HUDEP-2 (cell line): ENCODE measurements at regions not wholly inside any gene's neighbourhood (a gene's known extent, or its start where the extent isn't known, plus 50 kb on each side); places are given as distances from the start of the nearest gene placed in this dataset.
"Not testable (repeated sequence)": the region's sequence is repeated elsewhere in the genome, so short reads cannot be mapped to it uniquely, and the experiment has no call there.

Source experiments
- DNase-seq, 76 experiments: peaks; one replicate each; lab custom pipeline; 2025; ENCODE audit not compliant: unreplicated experiment in 76 of 76; lab: John Stamatoyannopoulos, UW

- no peak for DNase-seq
Measured at GRCh38 chr17:68135141-68135887, 99.8 kb downstream of the KPNA2 start.

DNA sequence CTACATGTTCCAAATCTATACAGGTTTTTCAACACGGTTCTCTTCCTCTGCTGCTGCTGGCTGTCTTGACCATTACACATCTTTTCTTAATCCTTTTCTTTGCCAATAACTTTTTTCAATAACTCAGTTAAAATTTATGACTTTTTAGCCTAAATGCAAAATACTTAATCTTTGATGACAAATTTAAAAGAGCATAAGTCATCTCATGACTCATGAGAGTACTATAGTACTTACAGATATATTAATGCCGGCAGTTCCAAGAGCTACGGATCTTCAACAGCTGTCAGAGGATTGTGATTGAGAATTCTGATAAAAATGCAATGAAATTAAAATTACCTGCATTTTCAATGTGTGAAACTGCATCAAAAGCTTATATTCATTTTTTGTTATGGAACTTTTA, 105.5 kb downstream of the KPNA2 start:
- DNase-seq, result no peak

- DNase-seq, result no peak
Measured at GRCh38 chr17:68142595-68142994, 105.2 kb upstream of the AMZ2 start.

DNA sequence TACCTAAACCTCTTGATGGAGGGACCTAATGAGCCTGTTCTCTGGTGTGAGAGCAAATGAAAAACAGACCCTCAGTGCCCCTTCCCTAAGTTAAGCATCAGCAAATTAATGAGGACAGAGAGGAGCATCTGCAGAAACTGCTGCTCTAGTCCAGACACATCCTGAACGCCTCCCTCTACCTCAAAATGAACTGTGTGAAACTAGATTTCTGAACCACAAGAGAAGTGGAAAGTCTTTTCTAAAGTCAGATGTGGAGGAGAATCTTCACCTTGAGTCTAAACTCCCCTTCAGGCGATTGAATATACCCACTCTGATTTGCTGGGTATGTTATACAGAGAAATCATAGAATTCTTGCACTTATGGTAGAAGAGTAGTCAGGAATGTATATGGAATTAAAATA, 104.4 kb upstream of the AMZ2 start:
- DNase-seq, result no peak

DNA sequence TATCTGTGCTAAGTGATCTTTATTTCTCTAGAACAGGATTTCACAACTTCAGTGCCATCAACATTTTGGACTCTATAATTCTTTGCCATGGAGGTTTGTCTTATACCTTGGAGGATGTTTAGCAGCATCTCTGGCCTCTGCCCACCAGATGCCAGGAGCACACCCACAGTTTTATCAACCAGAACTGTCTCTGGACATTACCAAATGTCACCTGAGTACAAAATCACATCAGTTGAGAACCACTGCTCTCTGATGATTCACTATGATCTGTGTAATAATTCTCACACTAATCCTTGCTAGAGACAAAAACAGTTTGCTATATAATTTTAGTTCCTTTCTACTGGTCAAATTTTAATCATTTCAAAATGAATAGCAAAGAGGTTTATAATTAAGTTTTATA, 102.8 kb upstream of the AMZ2 start:
- no peak for DNase-seq

GRCh38 chr17:68148936-68149335, 98.9 kb upstream of the AMZ2 start:
- DNase-seq, result no peak

DNA sequence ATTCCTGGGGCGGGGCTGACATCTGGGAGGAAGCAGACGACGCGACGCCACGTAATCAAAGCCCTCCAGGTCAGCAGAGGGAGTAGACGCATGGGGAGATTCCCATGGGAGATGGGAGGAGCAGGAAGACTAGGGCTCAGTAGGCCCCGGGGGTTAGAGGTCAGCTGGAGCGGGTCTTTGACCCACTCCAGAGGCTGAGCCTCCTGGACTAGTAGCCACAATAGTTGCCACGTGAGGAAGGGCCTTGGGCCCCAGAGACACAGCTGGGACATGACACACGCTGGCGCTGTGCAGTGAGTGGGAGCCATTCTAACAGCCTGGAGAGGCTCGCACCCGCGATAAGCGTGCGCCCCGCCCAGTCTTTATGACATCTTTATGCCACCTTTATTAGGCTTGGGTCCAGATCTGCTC, 95.7 kb upstream of the AMZ2 start:
- no peak for DNase-seq

DNA sequence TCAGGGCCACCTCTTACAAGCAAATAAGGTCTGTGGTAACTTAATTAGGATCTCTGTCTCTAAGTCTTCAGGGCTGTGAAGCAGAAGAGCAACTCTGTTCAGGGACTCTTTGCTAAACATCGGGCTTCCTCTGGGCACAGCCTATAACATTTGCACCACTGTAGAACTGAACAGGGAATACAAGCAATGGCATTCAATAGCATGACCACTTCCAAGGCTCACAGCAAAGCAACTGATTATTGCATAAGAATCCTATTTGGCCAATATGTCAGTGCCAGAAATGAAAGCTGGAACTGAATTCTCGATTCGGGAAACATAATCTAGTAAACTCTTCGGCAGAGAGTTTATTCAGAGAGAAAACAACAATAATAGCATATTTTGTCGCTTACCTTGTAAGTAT, 92.2 kb upstream of the AMZ2 start:
- DNase-seq, result no peak

- DNase-seq, result no peak
Measured at GRCh38 chr17:68161644-68162428, 86.0 kb upstream of the AMZ2 start.

DNA sequence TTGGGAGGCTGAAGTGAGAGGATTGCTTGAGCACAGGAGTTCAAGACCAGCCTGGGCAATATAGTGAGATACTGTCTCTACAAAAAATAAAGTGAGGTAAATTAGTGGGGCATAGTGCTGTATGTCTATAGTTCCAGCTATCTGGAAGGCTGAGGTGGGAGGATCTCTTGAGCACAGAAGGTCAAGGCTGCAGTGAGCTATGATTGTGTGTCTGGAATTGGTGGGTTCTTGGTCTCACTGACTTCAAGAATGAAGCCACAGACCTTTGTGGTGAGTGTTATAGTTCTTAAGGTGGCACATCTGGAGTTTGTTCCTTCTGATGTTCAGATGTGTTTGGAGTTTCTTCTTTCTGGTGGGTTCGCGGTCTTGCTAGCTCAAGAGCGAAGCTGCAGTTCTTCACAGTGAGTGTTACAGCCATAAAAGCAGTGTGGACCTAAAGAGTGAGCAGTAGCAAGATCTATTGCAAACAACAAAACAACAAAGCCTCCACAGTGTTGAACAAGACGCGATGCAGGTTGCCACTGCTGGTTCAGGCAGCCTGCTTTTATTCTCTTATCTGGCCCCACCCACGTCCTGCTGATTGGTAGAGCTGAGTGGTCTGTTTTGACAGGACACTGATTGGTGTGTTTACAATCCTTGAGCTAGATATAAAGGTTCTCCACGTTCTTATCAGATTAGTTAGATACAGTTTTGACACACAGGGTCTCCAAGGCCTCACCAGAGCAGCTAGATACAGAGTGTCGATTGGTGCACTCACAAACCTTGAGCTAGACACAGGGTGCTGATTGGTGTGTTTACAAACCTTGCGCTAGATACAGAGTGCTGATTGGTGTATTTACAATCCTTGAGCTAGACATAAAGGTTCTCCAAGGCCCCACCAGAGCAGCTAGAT, 79.3 kb upstream of the AMZ2 start:
- not testable (repeated sequence) for DNase-seq

- DNase-seq, result not testable (repeated sequence)
Measured at GRCh38 chr17:68169165-68169821, 78.5 kb upstream of the AMZ2 start.

DNA sequence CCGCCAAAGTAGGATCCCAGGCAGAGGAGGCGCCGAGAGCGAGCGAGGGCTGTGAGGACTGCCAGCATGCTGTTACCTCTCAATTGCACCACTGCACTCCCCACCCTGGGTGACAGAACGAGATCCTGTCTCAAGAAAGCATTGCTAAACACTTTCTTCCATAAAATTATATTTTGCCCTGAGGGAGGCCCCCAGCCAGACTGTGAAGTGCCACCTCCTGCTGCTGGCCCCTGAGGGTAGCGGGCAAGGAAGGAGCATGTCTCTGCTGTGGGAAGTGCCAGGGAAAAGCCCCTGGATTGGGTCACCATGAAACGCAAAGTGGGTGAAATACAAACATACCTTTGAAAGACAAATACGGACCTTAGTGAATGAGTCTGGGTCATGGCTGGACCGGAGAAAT, 78.0 kb upstream of the AMZ2 start:
- DNase-seq, result no peak

GRCh38 chr17:68170246-68170645, 77.6 kb upstream of the AMZ2 start:
- no peak for DNase-seq

- peak in 52 of 76 experiments; percentile 1 to 66 (median 34) for DNase-seq
Measured at GRCh38 chr17:68172461-68172954, 75.3 kb upstream of the AMZ2 start.

- no peak for DNase-seq
Measured at GRCh38 chr17:68175416-68175815, 72.4 kb upstream of the AMZ2 start.

- DNase-seq, result no peak
Measured at GRCh38 chr17:68175905-68176304, 71.9 kb upstream of the AMZ2 start.

- DNase-seq, result no peak
Measured at GRCh38 chr17:68176718-68177117, 71.1 kb upstream of the AMZ2 start.

DNA sequence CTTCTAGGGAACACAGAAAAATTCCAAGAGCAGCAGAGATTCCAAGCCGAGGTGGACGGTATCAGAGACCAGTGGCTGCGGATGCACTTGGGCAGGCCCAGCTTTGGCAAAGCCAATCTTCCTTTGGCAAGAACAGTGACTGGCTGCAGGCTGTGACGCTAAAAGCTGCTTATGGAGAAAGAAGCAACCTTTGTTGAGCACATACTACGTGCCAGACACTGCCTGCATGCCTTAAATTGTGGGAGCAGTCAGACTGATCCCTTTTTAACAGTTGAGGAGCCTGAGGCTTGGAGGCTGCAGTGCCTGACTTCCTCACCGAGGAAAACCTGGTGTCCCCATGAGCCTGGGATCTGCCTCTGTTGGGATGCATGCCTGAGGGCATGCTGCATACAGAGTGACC, 69.0 kb upstream of the AMZ2 start:
- DNase-seq, result no peak

- no peak for DNase-seq
Measured at GRCh38 chr17:68179236-68179925, 68.5 kb upstream of the AMZ2 start.

DNA sequence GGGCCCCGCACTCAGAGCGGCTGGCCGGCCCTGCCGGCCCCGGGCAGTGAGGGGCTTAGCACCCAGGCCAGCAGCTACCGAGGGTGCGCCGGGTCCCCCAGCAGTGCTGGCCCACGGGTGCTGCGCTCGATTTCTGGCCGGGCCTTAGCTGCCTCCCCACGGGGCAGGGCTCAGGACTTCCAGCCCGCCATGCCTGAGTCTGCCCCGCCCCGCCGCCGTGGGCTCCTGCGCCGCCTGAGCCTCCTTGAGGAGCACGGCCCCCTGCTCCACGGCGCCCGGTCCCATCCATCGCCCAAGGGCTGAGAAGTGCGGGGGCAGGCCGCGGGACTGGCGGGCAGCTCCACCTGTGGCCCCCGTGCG, 67.9 kb upstream of the AMZ2 start:
- DNase-seq, result no peak
